Heart left ventricle (tissue), 16 donors: ENCODE measurements at regions not wholly inside any gene's neighbourhood (a gene's known extent, or its start where the extent isn't known, plus 50 kb on each side); places are given as distances from the start of the nearest gene placed in this dataset.

Experiments used
- ATAC-seq, 4 donors: fragments of 200-7000 bp; cut with Tn5 transposase; one replicate each; pipeline ENCODE4 v1.9.1; 2020 to 2022; ENCODE audit warnings: moderate library complexity in 4 of 4, mild to moderate bottlenecking in 3 of 4, moderate number of reproducible peaks in 1 of 4
- DNase-seq, 5 donors: peaks; one replicate each; pipeline ENCODE4 v3.0.0-alpha.2; 2020
- H3K27ac ChIP-seq, 12 donors: fragments of 200-600 bp; sonication (generic) in 4 of 12; one replicate each; pipeline versions ENCODE4 v1.5.0 to v1.8.0; 2016 to 2022; ENCODE audit warnings: mild to moderate bottlenecking in 2 of 12
- H3K27me3 ChIP-seq, 9 donors: fragments of 200-600 bp; sonication (generic) in 2 of 9; one replicate each; pipeline versions ENCODE4 v1.5.1 to v1.8.0; 2016 to 2022; ENCODE audit warnings: mild to moderate bottlenecking in 3 of 9
- H3K36me3 ChIP-seq, 9 donors: fragments of 200-600 bp; sonication (generic) in 2 of 9; one replicate each; pipeline versions ENCODE4 v1.5.0 to v1.8.0; 2018 to 2022; ENCODE audit warnings: mild to moderate bottlenecking in 2 of 9
- H3K4me1 ChIP-seq, 12 donors: fragments of 200-600 bp; sonication (generic) in 4 of 12; one replicate each; pipeline versions ENCODE4 v1.5.0 to v1.8.0; 2016 to 2022; ENCODE audit warnings: mild to moderate bottlenecking in 3 of 12
- H3K4me3 ChIP-seq, 12 donors: fragments of 200-600 bp; sonication (generic) in 4 of 12; one replicate each; pipeline versions ENCODE4 v1.5.0 to v1.8.0; 2017 to 2022; ENCODE audit warnings: mild to moderate bottlenecking in 9 of 12, moderate library complexity in 4 of 12
- H3K9me3 ChIP-seq, 12 donors: fragments of 200-600 bp; sonication (generic) in 4 of 12; one replicate each; pipeline versions ENCODE4 v1.5.0 to v1.8.0; 2016 to 2022; ENCODE audit warnings: mild to moderate bottlenecking in 1 of 12
- CTCF ChIP-seq, 12 donors: fragments of 200-600 bp; sonication (generic) in 4 of 12; IDR thresholded peaks; one replicate each; pipeline versions ENCODE4 v1.5.0 to v1.8.0; 2018 to 2022; ENCODE audit warnings: antibody characterized with exemption in 12 of 12, mild to moderate bottlenecking in 5 of 12
- POLR2A ChIP-seq, 2 donors: fragments of 450-650 bp; IDR thresholded peaks; one replicate each; pipeline ENCODE4 v1.6.1; 2017; ENCODE audit warnings: antibody characterized with exemption in 2 of 2, mild to moderate bottlenecking in 2 of 2, moderate library complexity in 2 of 2
- WGBS, 4 donors: extraction: QIAGEN DNeasy Blood & Tissue Kit in 2 of 4; methylation state at CpG; one replicate each; pipeline versions ENCODE4 v1.1.5 to v1.1.7; 2013 to 2018; 5-methylcytosine and 5-hydroxymethylcytosine counted together
- intact Hi-C, 10 donors: fragments of 100-400 bp; cut with DNase I; formaldehyde crosslinking; loops; one replicate each; pipeline versions ENCODE4 v1.11.1 to v1.14.2; 2022
- donor health status: ischemic (EF 13 %, LVEDD 7.1; RV severe dilation, severe dysfunction).
- donor health status: healthy with polysubstance abuse.
- donor health status: DM: no; HTN: yes; CAD: no.
- donor health status: DM: no; HTN: no; CAD: no.
- donor health status: ischemic (EF 25% LVEDD 6.9; RV normal size, moderate dysfunction).
- donor health status: ischemic (EF 25% LVEDD 5.7; RV mildly dilated, moderate dysfunction).
- donor health status: healthy.
- donor health status: DM: yes; HTN: yes; CAD: no.
- donor health status: ischemic (EF 35%, LVEDD 5.7; RV mildly dilated, moderate dysfunction).
- donor health status: nonischemic (EF 11% LVEDD 7.7; RV severe dilation, severe dysfunction).
- donor health status: DM: yes; HTN: yes; CAD: no.
- donor health status: PGD.
- donor health status: ischemic (EF 29% LVEDD 5.4; RV normal size, mild dysfunction).
- donor health status: nonischemic (EF 23%, LVEDD 6.1; RV moderate dilation, normal function).

- DNase-seq, result no peak
- TF ChIP-seq POLR2A (IDR thresholded peaks at IDR 0.05) (no peak), CTCF (IDR thresholded peaks at IDR 0.05) (no peak)
- Histone ChIP-seq H3K36me3 (no peaks in the 10 kb centered on the region), H3K4me1 (peaks cover 0 to 10% (median 0%) of the 10 kb centered on the region in 12 donors), H3K9me3 (no peaks in the 10 kb centered on the region), H3K27ac (no peak overlapping the region), H3K27me3 (no peaks in the 10 kb centered on the region), H3K4me3 (no peak overlapping the region)
- no peak for ATAC-seq
- intact Hi-C loops, result no loop called here
Measured at GRCh38 chr21:27286760-27287159, 319.9 kb upstream of the ADAMTS5 start.

GRCh38 chr21:27277110-27277509 lies 310.2 kb upstream of the ADAMTS5 start:
- intact Hi-C loops, result no loop called here
- DNase-seq (no peak), ATAC-seq (no peak)
- no peak overlapping the region for H3K4me3 ChIP-seq
- H3K27me3 ChIP-seq, result no peaks in the 10 kb centered on the region
- H3K4me1 ChIP-seq, result peaks cover 0 to 15% (median 0%) of the 10 kb centered on the region in 12 donors
- TF ChIP-seq POLR2A (IDR thresholded peaks at IDR 0.05), result no peak
- TF ChIP-seq CTCF (IDR thresholded peaks at IDR 0.05), result no peak
- peaks cover 0 to 4% (median 0%) of the 10 kb centered on the region in 12 donors for H3K9me3 ChIP-seq
- no peaks in the 10 kb centered on the region for H3K36me3 ChIP-seq
- H3K27ac ChIP-seq, result no peak overlapping the region

GRCh38 chr21:27275294-27275927 lies 308.5 kb upstream of the ADAMTS5 start:
- TF ChIP-seq CTCF (IDR thresholded peaks at IDR 0.05) (no peak), POLR2A (IDR thresholded peaks at IDR 0.05) (no peak)
- 33 to 51% (median 42%) methylated on average over 1 of the region's 1 CpG for WGBS, 4 donors
- intact Hi-C loops, result no loop called here
- H3K4me3 ChIP-seq, result no peak overlapping the region
- no peaks in the 10 kb centered on the region for H3K36me3 ChIP-seq
- ATAC-seq, result peak in 1 of 4 donors; percentile 72
- peak overlapping the region in 5 of 12 donors; percentile 3 to 76 (median 10) for H3K27ac ChIP-seq
- DNase-seq, result no peak
- peaks cover 0 to 4% (median 0%) of the 10 kb centered on the region in 12 donors for H3K9me3 ChIP-seq
- peaks cover 0 to 15% (median 0%) of the 10 kb centered on the region in 12 donors for H3K4me1 ChIP-seq
- no peaks in the 10 kb centered on the region for H3K27me3 ChIP-seq

- Histone ChIP-seq H3K27ac (no peak overlapping the region), H3K9me3 (no peaks in the 10 kb centered on the region), H3K27me3 (no peaks in the 10 kb centered on the region), H3K4me1 (peaks cover 0 to 13% (median 0%) of the 10 kb centered on the region in 12 donors), H3K4me3 (no peak overlapping the region), H3K36me3 (no peaks in the 10 kb centered on the region)
- TF ChIP-seq POLR2A (IDR thresholded peaks at IDR 0.05), result no peak
- no peak for TF ChIP-seq CTCF (IDR thresholded peaks at IDR 0.05)
- ATAC-seq, result peak in 2 of 4 donors; percentile 71 to 83
- no peak for DNase-seq
- intact Hi-C loops, result no loop called here
Measured at GRCh38 chr21:27269644-27270043, 302.8 kb upstream of the ADAMTS5 start.
